ENCODE measurements at regions not wholly inside any gene's neighbourhood (a gene's known extent, or its start where the extent isn't known, plus 50 kb on each side); places are given as distances from the start of the nearest gene placed in this dataset.

DNA sequence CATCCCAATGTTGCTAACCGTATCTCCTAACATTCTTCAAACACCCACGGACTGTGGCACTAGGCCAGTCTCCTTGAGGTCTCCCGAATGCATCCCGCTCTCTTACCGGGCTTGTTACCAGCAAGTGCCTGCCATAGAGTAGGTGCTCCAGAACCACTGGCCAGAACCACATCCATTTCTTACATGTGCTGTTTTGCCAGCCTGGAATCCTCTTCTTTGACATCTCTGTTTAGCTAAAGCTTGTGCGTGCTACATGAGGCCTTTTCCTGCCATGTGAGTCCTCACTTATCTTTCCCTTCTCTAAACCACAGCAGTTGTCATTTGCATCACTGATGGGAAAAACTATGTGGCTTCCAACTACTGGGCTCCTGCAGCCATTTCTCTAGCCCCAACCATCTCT lies 397.4 kb downstream of the PCNX1 start:
- no peaks in the 10 kb centered on the region for H3K27me3 ChIP-seq
- no peaks in the 10 kb centered on the region for H3K9me3 ChIP-seq
- no peaks in the 10 kb centered on the region for H3K4me1 ChIP-seq
- no peak for DNase-seq
- intact Hi-C loops (cut with DNase I): no loop called here
- no peak for ATAC-seq
- no peak for TF ChIP-seq CTCF (IDR thresholded peaks at IDR 0.05)
- no peak overlapping the region for H3K4me3 ChIP-seq
- no peaks in the 10 kb centered on the region for H3K36me3 ChIP-seq
- H3K27ac ChIP-seq: no peak overlapping the region

GRCh38 chr14:71308671-71309070 lies 401.4 kb downstream of the PCNX1 start:
- intact Hi-C loops (cut with DNase I): no loop called here
- no peaks in the 10 kb centered on the region for H3K27me3 ChIP-seq
- H3K27ac ChIP-seq: no peak overlapping the region
- H3K4me3 ChIP-seq: no peak overlapping the region
- ATAC-seq: no peak
- H3K36me3 ChIP-seq: no peaks in the 10 kb centered on the region
- no peak for DNase-seq
- TF ChIP-seq CTCF (IDR thresholded peaks at IDR 0.05): no peak
- H3K4me1 ChIP-seq: no peaks in the 10 kb centered on the region
- H3K9me3 ChIP-seq: no peaks in the 10 kb centered on the region

GRCh38 chr14:71309756-71310155 lies 402.5 kb downstream of the PCNX1 start:
- intact Hi-C loops (cut with DNase I): no loop called here
- H3K9me3 ChIP-seq: no peaks in the 10 kb centered on the region
- H3K4me3 ChIP-seq: no peak overlapping the region
- no peak for DNase-seq
- ATAC-seq: no peak
- no peak overlapping the region for H3K27ac ChIP-seq
- no peaks in the 10 kb centered on the region for H3K36me3 ChIP-seq
- H3K4me1 ChIP-seq: no peaks in the 10 kb centered on the region
- no peaks in the 10 kb centered on the region for H3K27me3 ChIP-seq
- no peak for TF ChIP-seq CTCF (IDR thresholded peaks at IDR 0.05)

DNA sequence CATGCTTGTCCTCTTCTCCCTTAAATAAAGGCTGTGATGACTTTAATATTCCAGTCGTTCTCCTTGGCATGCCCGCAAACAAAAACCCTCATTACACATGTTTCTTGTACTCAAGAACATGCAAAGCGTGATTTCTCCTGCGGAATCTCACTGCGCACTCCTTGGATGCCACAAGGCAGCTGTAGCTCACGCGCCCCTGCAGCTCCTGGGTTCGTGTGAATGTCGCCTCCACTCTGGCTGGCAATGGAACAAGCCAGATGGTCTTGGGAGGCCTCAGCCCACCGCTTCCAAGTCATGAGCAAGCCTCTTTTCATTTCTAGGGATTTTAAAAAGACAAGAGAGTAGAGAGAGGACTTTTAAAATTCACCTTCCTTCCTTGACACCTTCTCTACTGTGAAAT lies 403.8 kb downstream of the PCNX1 start:
- ATAC-seq (no peak), DNase-seq (no peak)
- no peak overlapping the region for H3K4me3 ChIP-seq
- TF ChIP-seq CTCF (IDR thresholded peaks at IDR 0.05): no peak
- no peaks in the 10 kb centered on the region for H3K27me3 ChIP-seq
- H3K4me1 ChIP-seq: no peaks in the 10 kb centered on the region
- H3K9me3 ChIP-seq: no peaks in the 10 kb centered on the region
- intact Hi-C loops (cut with DNase I): no loop called here
- no peaks in the 10 kb centered on the region for H3K36me3 ChIP-seq
- H3K27ac ChIP-seq: no peak overlapping the region

DNA sequence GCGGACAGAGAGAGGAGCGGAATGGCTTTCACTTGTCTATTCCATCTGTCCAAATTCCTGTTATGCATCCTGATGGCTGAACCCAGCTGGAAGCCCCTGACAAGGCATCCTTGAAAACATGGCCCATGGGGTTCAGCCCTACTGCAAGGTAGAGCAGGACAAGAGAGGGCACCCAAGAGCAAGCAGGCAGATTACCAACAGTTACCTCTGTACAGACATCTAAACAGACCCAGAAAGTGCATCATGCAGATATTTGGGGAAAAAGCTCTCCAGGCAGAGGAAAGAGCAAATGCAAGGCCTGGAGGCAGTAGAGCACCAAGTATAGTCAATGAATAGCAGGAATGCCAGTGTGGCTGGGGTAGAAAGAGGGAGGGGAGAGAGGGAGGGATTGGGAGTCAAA lies 407.5 kb downstream of the PCNX1 start:
- no peaks in the 10 kb centered on the region for H3K9me3 ChIP-seq
- no peak overlapping the region for H3K27ac ChIP-seq
- H3K27me3 ChIP-seq: no peaks in the 10 kb centered on the region
- TF ChIP-seq CTCF (IDR thresholded peaks at IDR 0.05): no peak
- H3K4me1 ChIP-seq: no peaks in the 10 kb centered on the region
- ATAC-seq: no peak
- H3K4me3 ChIP-seq: no peak overlapping the region
- no peak for DNase-seq
- intact Hi-C loops (cut with DNase I): no loop called here
- no peaks in the 10 kb centered on the region for H3K36me3 ChIP-seq

DNA sequence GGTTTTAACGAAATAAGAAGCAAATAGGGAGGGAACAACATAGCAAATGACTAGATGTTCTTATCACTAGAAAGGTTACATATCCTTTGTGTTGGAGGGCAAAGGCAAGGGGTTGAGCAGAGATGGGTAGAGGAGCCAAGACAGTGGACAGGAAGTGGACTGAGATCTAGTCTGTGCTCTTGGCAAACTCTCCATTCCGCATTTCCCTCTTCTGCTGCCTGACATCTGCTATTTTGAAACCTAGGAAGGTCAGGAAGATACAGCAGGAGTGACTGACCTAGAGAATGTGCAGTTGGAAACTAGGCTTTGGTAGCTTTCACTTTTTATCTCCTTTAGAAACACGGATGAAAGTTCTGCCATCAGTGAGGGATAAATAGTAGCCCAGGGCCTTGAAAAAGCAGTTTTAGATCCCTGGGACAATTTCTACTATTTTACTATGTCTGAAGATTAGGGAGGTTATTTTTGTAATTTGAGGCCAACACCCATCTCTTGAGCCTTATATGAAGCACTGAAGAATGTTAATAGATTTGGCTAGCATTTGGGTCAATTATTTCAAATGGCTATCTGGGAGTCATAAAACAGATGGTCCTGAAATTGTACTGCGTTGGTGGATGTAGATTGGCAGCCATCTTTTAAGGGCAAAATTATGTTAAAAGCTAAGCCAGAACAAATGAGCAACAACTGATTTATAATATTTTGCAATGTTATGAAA lies 410.3 kb downstream of the PCNX1 start:
- intact Hi-C loops (cut with DNase I): no loop called here
- no peaks in the 10 kb centered on the region for H3K36me3 ChIP-seq
- ATAC-seq (no peak), DNase-seq (no peak)
- H3K4me1 ChIP-seq: peaks cover 10% of the 10 kb centered on the region
- TF ChIP-seq CTCF (IDR thresholded peaks at IDR 0.05): no peak
- no peak overlapping the region for H3K27ac ChIP-seq
- H3K9me3 ChIP-seq: no peaks in the 10 kb centered on the region
- H3K27me3 ChIP-seq: no peaks in the 10 kb centered on the region
- no peak overlapping the region for H3K4me3 ChIP-seq

Measured in upper lobe of right lung (tissue), 1 donor.